IMR-90 (cell line): ENCODE measurements at regions not wholly inside any gene's neighbourhood (a gene's known extent, or its start where the extent isn't known, plus 50 kb on each side); places are given as distances from the start of the nearest gene placed in this dataset.

Experiments
- CTCF ChIP-seq: conservative IDR thresholded peaks from 2 replicates; pipeline ENCODE4 v1.5.1; 2012; ENCODE audit warnings: mild to moderate bottlenecking, low read depth, low read length, improper control_type of control experiment
- FOS ChIP-seq: fragments of 150-350 bp; IDR thresholded peaks from 2 replicates; pipeline ENCODE4 v1.6.1; 2016; ENCODE audit warnings: low read depth, low read length
- MXI1 ChIP-seq: IDR thresholded peaks from 2 replicates; pipeline ENCODE4 v1.6.1; 2012; ENCODE audit warnings: low read depth, mild to moderate bottlenecking, low read length, moderate library complexity, borderline replicate concordance
- POLR2A ChIP-seq: IDR thresholded peaks from 2 replicates; pipeline ENCODE4 v1.6.1; 2012; ENCODE audit warnings: mild to moderate bottlenecking, low read depth, low read length
- RAD21 ChIP-seq: IDR thresholded peaks from 2 replicates; pipeline ENCODE4 v1.6.1; 2012; ENCODE audit warnings: low read length, improper control_type of control experiment
- RCOR1 ChIP-seq: IDR thresholded peaks from 2 replicates; pipeline ENCODE4 v1.6.1; 2012; ENCODE audit warnings: mild to moderate bottlenecking, low read length, improper control_type of control experiment; ENCODE audit not compliant: insufficient replicate concordance
- SMC3 ChIP-seq: fragments of 150-350 bp; IDR thresholded peaks from 2 replicates; pipeline ENCODE4 v1.6.1; 2016; ENCODE audit warnings: low read depth, mild to moderate bottlenecking, antibody characterized with exemption, low read length, moderate library complexity

- TF ChIP-seq CTCF (no peak), RCOR1 (no peak), SMC3 (no peak), POLR2A (no peak), MXI1 (no peak), FOS (no peak), RAD21 (no peak)
Measured at GRCh38 chr1:63205776-63206175, 116.6 kb upstream of the FOXD3 start.
